ENCODE measurements at regions not wholly inside any gene's neighbourhood (a gene's known extent, or its start where the extent isn't known, plus 50 kb on each side); places are given as distances from the start of the nearest gene placed in this dataset.

GRCh38 chr16:5850632-5851392, 753.2 kb upstream of the EEF2KMT start:
- TF ChIP-seq CTCF (IDR thresholded peaks at IDR 0.05; ENCODE audit: insufficient read depth, low read length, poor library complexity, severe bottlenecking) (no peak), EZH2phosphoT487 (conservative IDR thresholded peaks at IDR 0.05; ENCODE audit: low read length) (no peak)

Measured in SU-DHL-6 (cell line).